ENCODE measurements at regions not wholly inside any gene's neighbourhood (a gene's known extent, or its start where the extent isn't known, plus 50 kb on each side); places are given as distances from the start of the nearest gene placed in this dataset.

DNA sequence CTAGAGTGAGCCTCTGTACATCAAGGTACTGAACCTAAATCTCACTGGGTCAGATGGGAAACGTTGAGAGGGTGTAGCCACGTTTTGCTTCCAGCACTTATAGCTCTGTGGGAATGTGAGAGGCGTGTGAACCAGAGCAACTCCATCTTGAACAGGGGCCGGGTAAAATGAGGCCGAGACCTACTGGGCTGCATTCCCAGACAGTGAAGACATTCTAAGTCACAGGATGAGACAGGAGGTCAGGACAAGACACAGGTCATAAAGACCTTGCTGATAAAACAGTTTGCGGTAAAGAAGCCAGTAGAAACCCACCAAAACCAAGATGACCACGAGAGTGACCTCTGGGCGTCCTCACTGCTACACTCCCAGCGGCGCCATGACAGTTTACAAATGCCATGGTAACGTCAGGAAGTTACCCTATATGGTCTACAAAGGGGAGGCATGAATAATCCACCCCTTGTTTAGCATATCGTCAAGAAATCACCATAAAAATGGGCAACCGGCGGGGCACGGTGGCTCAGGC is 63.4 kb upstream of the NCOR2 start:
- DNase-seq (ENCODE audit: low read depth, low spot score): no peak

DNA sequence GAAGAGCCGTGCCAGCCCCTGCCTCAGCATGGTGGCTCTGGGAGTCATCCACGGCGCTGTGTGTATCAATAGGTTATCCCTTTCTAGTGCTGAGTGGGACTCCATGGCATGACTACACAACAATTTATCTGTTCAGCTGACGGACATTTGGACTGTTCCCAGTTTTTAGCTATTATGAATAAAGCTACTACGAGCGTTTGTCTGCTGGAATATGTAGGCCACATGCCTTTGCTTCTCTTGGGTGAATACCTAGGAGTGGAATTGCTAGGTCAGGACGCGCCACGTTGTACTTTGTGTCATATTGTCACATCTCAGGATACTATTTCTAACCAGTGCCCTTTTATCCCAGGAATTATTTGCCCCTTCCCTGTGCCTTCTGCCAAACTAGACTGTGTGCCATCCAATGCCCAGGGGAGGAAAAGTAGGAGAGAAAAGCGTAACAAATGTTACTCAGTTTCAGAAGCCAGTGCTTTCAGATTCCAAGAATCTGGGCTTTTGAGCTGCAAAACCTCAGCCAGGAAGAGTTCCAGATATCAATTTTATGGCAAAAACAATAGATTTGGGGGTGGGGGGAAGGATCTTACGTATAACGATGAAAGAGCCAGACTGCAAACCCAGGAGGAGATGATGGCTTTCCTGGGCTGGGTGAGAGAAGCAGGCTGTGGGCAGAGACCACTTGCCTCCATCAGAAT is 62.5 kb upstream of the NCOR2 start:
- DNase-seq (ENCODE audit: low read depth, low spot score): no peak

DNA sequence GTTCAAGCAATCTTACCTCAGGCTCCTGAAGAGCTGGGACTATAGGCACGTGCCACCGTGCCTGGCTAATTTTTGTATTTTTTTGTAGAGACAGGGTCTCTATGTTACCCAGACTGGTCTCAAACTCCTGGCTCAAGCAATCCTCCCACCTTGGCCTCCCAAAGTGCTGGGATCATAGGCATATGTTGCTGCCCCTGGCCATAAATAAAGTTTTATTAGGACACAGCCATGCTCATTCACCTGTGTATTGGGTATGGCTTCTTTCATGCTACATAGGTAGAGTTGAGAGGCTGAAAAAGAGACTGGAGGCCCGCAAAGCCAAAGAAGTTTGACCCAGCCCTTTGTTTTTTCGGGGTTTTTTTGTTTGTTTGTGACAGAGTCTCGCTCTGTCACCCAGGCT is 61.7 kb upstream of the NCOR2 start:
- no peak for DNase-seq (ENCODE audit: low read depth, low spot score)

DNA sequence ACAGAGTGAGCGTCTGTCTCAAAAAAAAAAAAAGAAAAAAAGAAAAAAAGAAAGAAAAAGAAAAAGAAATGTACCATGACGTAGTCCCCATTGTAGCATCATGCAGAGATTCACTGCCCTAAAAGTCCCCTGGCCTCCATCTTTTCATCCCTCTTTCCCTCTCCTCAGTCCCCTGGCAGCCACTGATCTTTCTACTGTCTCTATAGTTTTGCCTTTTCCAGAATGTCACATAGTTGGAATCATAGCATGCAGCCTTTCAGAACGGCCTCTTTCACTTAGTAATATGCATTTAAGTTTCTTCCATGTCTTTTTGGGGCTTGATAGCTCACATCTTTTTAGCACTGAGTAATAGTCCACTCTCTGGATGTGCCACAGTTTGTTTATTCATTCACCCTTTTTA is 60.5 kb upstream of the NCOR2 start:
- no peak for DNase-seq (ENCODE audit: low read depth, low spot score)

DNA sequence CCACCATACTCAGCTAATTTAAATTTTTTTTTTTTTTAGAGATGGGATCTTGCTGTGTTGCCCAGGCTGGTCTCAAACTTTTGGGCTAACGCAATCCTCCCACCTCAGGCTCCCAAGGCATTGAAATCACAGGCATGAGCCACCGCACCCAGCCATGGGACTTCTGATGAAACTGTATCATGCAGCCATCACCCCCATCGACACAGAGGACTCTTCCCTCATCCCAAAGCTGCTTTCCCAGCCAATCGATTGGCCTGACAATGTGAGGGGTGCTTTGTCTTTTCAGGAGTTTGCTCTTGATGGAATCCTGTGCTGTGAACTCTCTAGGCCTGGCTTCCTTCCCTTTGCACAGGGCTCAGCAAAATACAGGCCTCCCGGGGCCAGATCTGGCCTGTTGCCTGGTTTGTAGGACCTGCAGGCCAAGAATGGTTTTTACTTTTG is 59.6 kb upstream of the NCOR2 start:
- DNase-seq (ENCODE audit: low read depth, low spot score): peak; percentile 63

DNA sequence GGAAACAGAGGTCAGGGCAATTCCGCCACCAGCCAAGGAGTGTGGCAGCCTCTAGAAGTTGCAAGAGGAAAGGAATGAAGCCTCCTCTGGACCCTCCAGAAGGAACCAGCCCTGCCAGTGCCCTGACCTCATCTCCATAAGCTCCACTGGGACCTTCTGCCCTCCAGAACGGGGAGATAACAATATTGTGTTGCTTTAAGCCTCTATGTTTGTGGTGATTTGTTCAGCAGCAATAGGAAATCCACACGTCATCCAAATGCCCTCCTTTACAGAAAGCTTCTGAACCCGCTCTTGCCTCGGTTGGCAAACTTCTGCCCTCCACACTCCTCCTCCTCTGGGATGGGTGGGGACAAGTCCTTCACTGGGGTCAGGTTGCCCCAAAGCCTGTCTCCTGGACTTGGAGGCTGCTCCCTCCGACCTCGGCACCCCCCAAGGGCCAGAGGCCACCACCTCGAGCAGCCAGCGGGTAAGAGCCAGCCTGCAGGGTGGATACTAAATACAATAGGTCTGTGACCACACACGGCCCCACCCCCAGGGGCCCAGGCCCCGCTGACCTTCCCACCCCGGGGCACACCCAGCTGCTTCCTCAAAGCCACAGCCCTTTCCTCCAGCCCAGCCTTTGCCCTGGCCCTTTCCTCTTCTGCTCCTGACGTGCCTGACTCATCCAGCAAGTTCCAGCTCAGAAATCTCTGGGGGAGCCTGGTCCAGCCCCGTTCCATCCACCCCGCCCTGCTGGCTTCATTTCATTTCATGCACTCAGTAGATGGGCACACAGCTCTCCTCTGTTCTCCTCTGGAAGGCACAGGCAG is 58.7 kb upstream of the NCOR2 start:
- peak; percentile 73 for DNase-seq (ENCODE audit: low read depth, low spot score)

DNA sequence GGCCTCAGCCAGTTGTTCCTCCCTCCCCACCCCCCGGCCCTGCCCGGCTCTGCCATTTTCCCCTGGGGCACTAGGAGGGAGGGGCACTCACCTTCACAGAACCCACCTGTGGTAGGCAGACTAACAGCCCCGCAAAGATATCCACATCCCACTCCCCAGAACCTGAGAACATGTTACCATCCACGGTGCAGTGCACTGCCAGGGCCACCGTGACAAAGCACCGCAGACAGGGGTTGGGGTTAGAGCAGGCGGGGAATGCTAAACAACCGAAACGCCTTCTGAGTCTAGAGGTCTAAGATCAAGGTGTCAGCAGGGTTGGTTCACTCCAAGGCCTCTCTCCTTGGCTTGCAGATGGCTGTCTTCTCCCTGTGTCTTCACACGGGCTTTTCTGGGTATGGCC is 57.4 kb upstream of the NCOR2 start:
- no peak for DNase-seq (ENCODE audit: low read depth, low spot score)

DNA sequence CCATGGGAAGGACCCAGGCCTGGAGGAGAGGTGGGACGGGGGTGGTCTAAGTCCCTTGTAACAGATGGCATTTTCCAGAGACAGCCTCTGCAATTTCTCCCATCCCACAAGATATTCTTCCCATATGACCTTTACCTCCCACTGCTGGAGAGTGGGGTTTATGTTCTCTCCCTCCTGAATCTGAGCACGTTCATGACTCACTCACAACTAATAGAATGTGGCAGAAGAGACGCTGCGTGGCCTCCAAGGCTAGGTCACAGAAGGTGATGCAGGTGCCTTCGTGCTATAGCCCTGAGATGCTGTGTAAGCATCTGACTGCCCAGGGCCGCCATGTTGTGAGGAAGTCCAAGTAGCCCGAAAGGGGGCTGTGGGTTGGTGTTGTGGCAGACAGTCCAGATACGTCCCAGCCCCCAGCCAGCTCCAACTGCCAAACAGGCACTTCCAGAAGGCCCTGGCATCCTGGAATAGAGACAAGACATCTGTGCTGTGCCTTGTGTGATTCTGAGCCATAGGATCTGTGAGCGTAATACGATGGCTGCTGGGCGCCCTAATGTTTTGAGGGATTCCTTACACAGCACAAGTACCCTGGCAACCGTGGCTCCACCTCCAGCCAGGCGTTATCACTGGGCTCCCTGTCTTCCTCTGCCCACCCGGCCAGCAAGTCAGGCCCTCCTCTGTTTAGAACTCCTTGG is 56.1 kb upstream of the NCOR2 start:
- DNase-seq (ENCODE audit: low read depth, low spot score): no peak

DNA sequence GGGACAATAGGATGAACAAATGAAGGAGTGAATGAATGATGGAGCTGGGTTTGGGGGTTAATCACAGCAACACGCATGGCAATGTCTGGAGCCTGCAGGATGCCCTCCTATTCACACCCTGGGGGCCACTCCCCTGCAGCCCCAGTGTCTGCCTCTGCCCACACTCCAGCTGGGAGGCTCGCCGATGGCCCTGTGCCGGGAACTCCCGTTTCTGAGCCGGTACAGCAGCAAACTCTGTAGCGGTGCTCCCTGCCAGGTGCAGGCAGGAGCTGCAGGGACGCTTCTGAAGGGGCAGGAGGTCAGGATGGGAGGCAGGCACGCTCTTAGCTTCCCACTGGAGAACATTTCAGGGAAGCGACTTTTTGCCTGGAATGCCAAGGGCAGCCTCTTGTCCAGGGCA is 55.4 kb upstream of the NCOR2 start:
- DNase-seq (ENCODE audit: low read depth, low spot score): no peak

DNA sequence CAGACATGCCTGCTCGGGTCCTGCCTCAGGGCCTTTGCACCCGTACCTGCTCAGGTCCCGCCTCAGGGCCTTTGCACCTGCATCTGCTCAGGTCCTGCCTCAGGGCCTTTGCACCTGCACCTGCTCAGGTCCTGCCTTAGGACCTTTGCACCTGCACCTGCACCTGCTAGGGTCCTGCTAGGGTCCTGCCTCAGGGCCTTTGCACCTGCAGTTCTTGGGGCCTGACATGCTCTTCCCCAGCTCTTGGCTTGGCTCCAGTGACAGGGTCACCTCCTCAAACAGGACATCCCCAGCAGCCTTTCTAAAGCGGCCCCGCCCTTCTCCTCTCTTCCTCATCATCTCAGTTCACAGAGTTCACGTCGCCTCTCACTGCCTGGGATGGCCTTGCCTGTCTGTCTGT is 54.9 kb upstream of the NCOR2 start:
- DNase-seq (ENCODE audit: low read depth, low spot score): no peak

DNA sequence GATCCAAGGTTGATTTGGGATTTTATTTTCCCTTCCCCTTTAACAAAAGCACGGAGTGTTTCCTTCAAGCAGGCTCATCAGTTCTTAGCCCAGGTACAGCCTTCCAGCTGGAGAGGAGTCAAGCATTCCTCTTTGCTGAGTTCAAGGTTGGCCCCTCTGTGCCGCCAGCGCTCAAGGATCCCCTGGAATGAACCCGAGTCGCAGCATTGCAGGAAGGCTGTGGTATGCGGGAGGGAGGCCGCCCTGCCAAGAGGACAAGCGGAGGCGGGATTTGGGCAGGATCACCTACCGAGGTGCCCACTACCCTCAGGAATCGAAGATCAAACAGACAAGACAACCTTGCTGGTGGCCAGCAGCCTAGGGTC is 53.9 kb upstream of the NCOR2 start:
- DNase-seq (ENCODE audit: low read depth, low spot score): peak; percentile 94

DNA sequence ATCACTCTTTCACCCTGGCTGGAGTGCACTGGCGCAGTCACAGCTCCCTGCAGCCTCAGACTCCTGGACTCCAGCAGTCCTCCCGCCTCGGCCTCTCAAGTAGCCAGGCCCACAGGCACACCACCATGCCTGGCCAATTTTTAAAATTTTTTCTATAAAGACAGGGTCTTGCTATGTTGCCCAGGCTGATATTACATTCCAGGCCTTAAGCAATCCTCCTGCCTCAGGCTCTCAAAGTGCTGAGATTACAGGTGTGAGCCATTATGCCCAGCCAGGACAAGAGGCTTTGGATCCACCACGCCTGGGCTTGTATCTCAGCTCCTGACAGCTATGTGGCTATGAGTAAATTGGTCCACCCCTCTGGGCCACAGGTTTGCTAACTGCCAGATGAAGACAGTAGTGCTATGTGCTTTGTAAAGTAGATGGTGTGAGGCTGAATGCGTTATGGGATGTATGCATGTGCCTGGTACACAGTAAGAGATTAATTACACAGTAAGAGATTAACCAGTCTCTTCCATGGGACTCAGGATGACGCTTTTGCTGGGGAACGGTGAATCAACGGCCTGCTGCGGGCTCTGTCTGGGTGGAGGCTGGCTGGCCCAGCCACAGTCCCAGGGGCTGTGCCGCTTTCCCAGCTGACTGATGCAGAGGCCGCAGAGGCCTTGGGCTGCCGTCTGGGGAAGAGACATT is 53.3 kb upstream of the NCOR2 start:
- no peak for DNase-seq (ENCODE audit: low read depth, low spot score)

DNA sequence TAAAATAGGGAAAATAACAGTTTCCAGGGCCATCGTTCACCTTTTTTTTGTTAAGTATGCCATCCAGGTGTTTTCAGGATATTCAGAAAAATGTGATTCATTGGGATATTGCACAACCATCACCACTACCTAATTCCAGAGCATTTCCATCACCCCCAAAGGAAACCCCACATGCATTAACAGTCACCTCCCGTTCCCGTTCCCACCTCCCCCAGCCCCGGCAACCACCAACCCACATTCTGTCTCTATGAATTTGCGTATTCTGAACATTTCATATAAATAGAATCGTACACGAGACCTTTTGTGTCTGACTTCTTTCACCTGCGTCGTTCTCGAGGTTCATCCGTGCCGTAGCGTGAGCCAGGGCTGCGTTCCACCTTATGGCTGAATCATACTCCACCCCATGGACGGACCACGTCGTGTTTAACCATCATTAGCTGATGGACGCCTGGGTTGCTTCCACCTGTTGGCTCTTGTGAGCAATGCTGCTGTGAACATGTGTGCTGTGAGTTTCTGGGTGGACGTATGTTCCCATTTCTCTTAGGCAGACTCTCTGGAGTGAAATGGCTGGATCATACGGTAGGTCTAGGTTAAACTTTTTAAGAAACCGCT is 51.0 kb upstream of the NCOR2 start:
- no peak for DNase-seq (ENCODE audit: low read depth, low spot score)

DNA sequence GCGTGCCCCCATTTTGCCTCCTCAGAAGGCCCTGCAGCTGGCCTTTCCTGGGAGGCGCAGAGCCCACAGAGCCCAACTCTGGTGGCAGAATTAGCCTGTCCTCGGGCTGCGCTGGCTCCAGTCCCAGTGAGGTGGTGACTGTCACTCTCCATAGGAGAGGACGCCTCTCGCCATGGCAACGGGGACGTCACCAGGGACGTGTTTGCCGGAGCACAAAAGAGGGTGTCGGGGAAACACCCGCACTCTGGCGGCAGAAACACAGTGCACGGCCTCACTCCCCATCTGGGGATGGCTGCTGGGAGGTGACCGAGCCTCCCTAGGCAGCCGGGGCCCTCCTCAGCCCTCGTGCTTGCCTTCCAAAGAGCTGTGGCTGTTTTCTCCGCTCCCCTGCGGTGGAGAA is 50.2 kb upstream of the NCOR2 start:
- peak; percentile 39 for DNase-seq (ENCODE audit: low read depth, low spot score)
